Fibroblast of lung (primary cell): ENCODE measurements at regions not wholly inside any gene's neighbourhood (a gene's known extent, or its start where the extent isn't known, plus 50 kb on each side); places are given as distances from the start of the nearest gene placed in this dataset.

ENCODE experiments used
- CTCF ChIP-seq, 2 donors: IDR thresholded peaks in 1 of 2; conservative IDR thresholded peaks in 1 of 2; 1 replicate in 1 of 2; 2 replicates in 1 of 2; pipeline ENCODE4 v1.5.1; 2011 to 2012; ENCODE audit warnings: low read length in 2 of 2, control low read depth in 1 of 2, inconsistent platforms in 1 of 2, low read depth in 1 of 2, mild to moderate bottlenecking in 1 of 2
- EZH2 ChIP-seq: IDR thresholded peaks from 2 replicates; pipeline ENCODE4 v1.5.1; 2012; ENCODE audit warnings: low read length, control low read depth, mild to moderate bottlenecking; ENCODE audit errors: missing control alignments

GRCh38 chr16:76614269-76614668 is 337.1 kb downstream of the CNTNAP4 start:
- TF ChIP-seq CTCF (conservative IDR thresholded peaks at IDR 0.05 in 1 of 2, IDR thresholded peaks at IDR 0.05 in 1 of 2; ENCODE audit: low read depth in 1 of 2, low read length in 2 of 2) (no peak), EZH2 (no peak)
